HEK293 (cell line): ENCODE measurements at regions not wholly inside any gene's neighbourhood (a gene's known extent, or its start where the extent isn't known, plus 50 kb on each side); places are given as distances from the start of the nearest gene placed in this dataset.
A peak's percentile ranks its signal among the peaks of the same experiment; 100 is the strongest.

Source experiments
- CTCF ChIA-PET: fragments of 350-600 bp; formaldehyde crosslinking; extraction: SDS; loops from one replicate; lab custom pipeline; 2021; ENCODE audit warnings: antibody characterized with exemption; lab: Yijun Ruan, JAX
- POLR2A ChIA-PET: fragments of 300-600 bp; formaldehyde crosslinking; extraction: SDS; loops from one replicate; lab custom pipeline; 2020; ENCODE audit warnings: antibody characterized with exemption, inconsistent platforms; lab: Yijun Ruan, JAX
- H3K27ac ChIP-seq: fragments of 200-500 bp; sonication (Bioruptor generic); 2 replicates; pipeline ENCODE4 v1.5.1; 2014; ENCODE audit warnings: low read depth, low read length, control low read depth, inconsistent platforms; ENCODE audit errors: extremely low read depth
- H3K36me3 ChIP-seq, 2 experiments: fragments of 200-500 bp in 1 of 2; sonication (Bioruptor generic) in 1 of 2; 1 replicate in 1 of 2; 2 replicates in 1 of 2; pipeline ENCODE4 v1.5.1; 2014 to 2017; ENCODE audit warnings: inconsistent platforms in 2 of 2, low read length in 2 of 2; ENCODE audit not compliant: control insufficient read depth in 2 of 2, insufficient read depth in 1 of 2
- H3K4me1 ChIP-seq: fragments of 200-500 bp; sonication (Bioruptor generic); 2 replicates; pipeline ENCODE4 v1.5.1; 2014; ENCODE audit warnings: mild to moderate bottlenecking, low read length, inconsistent platforms; ENCODE audit not compliant: control insufficient read depth, insufficient read depth
- H3K4me3 ChIP-seq: 2 replicates; pipeline ENCODE4 v1.5.1; 2011; ENCODE audit warnings: low read depth, mild to moderate bottlenecking, control low read depth, low read length, moderate library complexity
- H3K9me3 ChIP-seq: fragments of 200-500 bp; sonication (Bioruptor generic); 2 replicates; pipeline ENCODE4 v1.5.1; 2014; ENCODE audit warnings: low read depth, low read length, inconsistent platforms; ENCODE audit not compliant: control insufficient read depth, insufficient read depth
- HOXC10 ChIP-seq: sonication (generic); formaldehyde crosslinking; IDR thresholded peaks from 2 replicates; pipeline ENCODE4 v1.8.1; 2023; ENCODE audit warnings: mild to moderate bottlenecking, missing genetic modification reagents
- REST ChIP-seq: fragments of 450-650 bp; formaldehyde crosslinking; IDR thresholded peaks from 2 replicates; pipeline ENCODE4 v1.5.1; 2016; ENCODE audit warnings: missing biosample characterization, missing genetic modification characterization
- SALL2 ChIP-seq: fragments of 450-650 bp; formaldehyde crosslinking; IDR thresholded peaks from 2 replicates; pipeline ENCODE4 v1.5.0; 2017; ENCODE audit warnings: missing biosample characterization, mild to moderate bottlenecking, missing genetic modification characterization, borderline replicate concordance
- WT1 ChIP-seq: fragments of 450-650 bp; formaldehyde crosslinking; IDR thresholded peaks from 2 replicates; pipeline ENCODE4 v1.5.1; 2016; ENCODE audit warnings: missing biosample characterization, missing genetic modification characterization
- ZBTB44 ChIP-seq: fragments of 450-650 bp; IDR thresholded peaks from 2 replicates; pipeline ENCODE4 v1.5.1; 2018; ENCODE audit warnings: missing biosample characterization, mild to moderate bottlenecking, missing genetic modification characterization
- ZBTB7A ChIP-seq: fragments of 450-650 bp; formaldehyde crosslinking; IDR thresholded peaks from 2 replicates; pipeline ENCODE4 v1.5.1; 2016; ENCODE audit warnings: low read depth, missing biosample characterization, missing genetic modification characterization
- ZEB2 ChIP-seq: fragments of 450-650 bp; formaldehyde crosslinking; IDR thresholded peaks from 2 replicates; pipeline ENCODE4 v1.5.1; 2016; ENCODE audit warnings: missing biosample characterization, missing genetic modification characterization
- ZNF24 ChIP-seq: fragments of 450-650 bp; formaldehyde crosslinking; IDR thresholded peaks from 2 replicates; pipeline ENCODE4 v1.5.1; 2016; ENCODE audit warnings: missing biosample characterization, missing genetic modification characterization
- ZNF274 ChIP-seq, 2 experiments: fragments of 200-500 bp in 1 of 2; fragments of 450-650 bp in 1 of 2; sonication (Bioruptor generic) in 1 of 2; formaldehyde crosslinking in 1 of 2; IDR thresholded peaks; 2 replicates each; pipeline versions ENCODE4 v1.5.1 to v1.6.1; 2014 to 2016; ENCODE audit warnings: borderline replicate concordance in 1 of 2, inconsistent platforms in 1 of 2, low read length in 1 of 2, missing biosample characterization in 1 of 2, missing genetic modification characterization in 1 of 2
- ZNF529 ChIP-seq: fragments of 450-650 bp; formaldehyde crosslinking; IDR thresholded peaks from 2 replicates; pipeline ENCODE4 v1.5.1; 2017; ENCODE audit warnings: missing genetic modification characterization, missing biosample characterization; ENCODE audit not compliant: insufficient replicate concordance
- ZNF624 ChIP-seq: fragments of 450-650 bp; formaldehyde crosslinking; IDR thresholded peaks from 2 replicates; pipeline ENCODE4 v1.5.1; 2017; ENCODE audit warnings: missing biosample characterization, missing genetic modification characterization

DNA sequence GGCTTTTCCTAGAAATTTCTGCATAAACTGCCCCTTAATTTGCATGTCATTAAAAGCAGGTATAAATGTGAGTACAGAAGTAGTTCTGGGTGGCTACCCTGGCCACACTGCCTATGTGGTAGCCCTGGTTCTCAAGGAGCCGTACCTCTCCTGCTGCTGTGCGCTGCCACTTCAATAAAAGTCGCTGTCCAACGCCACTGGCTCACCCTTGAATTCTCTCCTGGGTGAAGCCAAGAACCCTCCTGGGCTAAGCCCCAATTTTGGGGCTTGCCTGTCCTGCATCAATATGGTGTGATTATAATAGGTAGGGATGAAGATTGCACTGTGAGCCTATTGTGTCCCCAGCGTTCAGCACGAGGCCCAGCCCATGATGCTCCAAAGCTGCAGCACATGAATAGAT lies 65.6 kb upstream of the C1orf174 start:
- Histone ChIP-seq H3K27ac (no peak overlapping the region), H3K4me3 (no peak overlapping the region), H3K4me1 (no peaks in the 10 kb centered on the region), H3K9me3 (no peaks in the 10 kb centered on the region), H3K36me3 (no peaks in the 10 kb centered on the region)
- ChIA-PET CTCF (no interaction called here), POLR2A (no interaction called here)
- TF ChIP-seq REST (tag by site-specific recombination) = peak; percentile 59; the same call in 1 of the 2 replicates
- TF ChIP-seq ZNF274 (IDR thresholded peaks at IDR 0.05; ENCODE audit: low read length) = no peak
- no peak for TF ChIP-seq ZNF274 (tag by site-specific recombination; IDR thresholded peaks at IDR 0.05; ENCODE audit: borderline replicate concordance)
- no peak for TF ChIP-seq ZNF529 (tag by site-specific recombination)
- TF ChIP-seq ZNF624 (tag by site-specific recombination) = no peak
- no peak for TF ChIP-seq WT1
- no peak for TF ChIP-seq SALL2 (tag by site-specific recombination)

GRCh38 chr1:3968851-3969250 lies 68.8 kb upstream of the C1orf174 start:
- POLR2A ChIA-PET = no interaction called here
- Histone ChIP-seq H3K9me3 (no peaks in the 10 kb centered on the region), H3K27ac (no peak overlapping the region)
- TF ChIP-seq HOXC10 (no peak), REST (tag by site-specific recombination) (peak; percentile 92), ZBTB44 (tag by site-specific recombination) (no peak), ZNF24 (tag by site-specific recombination) (no peak)
- TF ChIP-seq, all 188 proteins: peak for 1
- Histone ChIP-seq H3K4me3 (no peak overlapping the region), H3K36me3 (no peaks in the 10 kb centered on the region), H3K4me1 (no peaks in the 10 kb centered on the region)
- CTCF ChIA-PET = no interaction called here

DNA sequence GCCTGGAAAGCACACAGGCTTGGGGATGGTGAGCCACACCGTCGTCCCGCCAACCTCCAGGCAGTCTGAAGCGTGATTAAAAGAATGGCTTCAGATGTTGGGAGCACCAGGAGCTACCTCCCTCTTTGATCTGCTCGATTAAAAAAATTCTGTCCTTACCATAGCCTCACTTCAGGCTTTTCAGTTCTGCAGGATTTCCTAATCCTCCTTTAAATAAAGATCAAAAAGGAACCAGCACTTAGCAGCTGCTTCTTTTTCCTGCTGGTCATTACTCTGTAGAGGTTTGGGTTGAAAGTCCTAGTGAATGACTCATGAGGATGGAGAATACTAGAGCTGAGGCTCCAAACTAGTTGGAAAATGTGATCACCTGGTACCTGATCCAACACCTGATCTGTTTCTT lies 71.9 kb upstream of the C1orf174 start:
- no peaks in the 10 kb centered on the region for H3K9me3 ChIP-seq
- H3K4me1 ChIP-seq = no peaks in the 10 kb centered on the region
- ChIA-PET POLR2A (no interaction called here), CTCF (no interaction called here)
- H3K4me3 ChIP-seq = no peak overlapping the region
- H3K27ac ChIP-seq = no peak overlapping the region
- H3K36me3 ChIP-seq = no peaks in the 10 kb centered on the region
- TF ChIP-seq ZEB2 (tag by site-specific recombination) (no peak), ZBTB7A (tag by site-specific recombination) (no peak)
- TF ChIP-seq, all 188 proteins: peak for 0
